ENCODE measurements at regions not wholly inside any gene's neighbourhood (a gene's known extent, or its start where the extent isn't known, plus 50 kb on each side); places are given as distances from the start of the nearest gene placed in this dataset.
A peak's percentile ranks its signal among the peaks of the same experiment; 100 is the strongest.

DNA sequence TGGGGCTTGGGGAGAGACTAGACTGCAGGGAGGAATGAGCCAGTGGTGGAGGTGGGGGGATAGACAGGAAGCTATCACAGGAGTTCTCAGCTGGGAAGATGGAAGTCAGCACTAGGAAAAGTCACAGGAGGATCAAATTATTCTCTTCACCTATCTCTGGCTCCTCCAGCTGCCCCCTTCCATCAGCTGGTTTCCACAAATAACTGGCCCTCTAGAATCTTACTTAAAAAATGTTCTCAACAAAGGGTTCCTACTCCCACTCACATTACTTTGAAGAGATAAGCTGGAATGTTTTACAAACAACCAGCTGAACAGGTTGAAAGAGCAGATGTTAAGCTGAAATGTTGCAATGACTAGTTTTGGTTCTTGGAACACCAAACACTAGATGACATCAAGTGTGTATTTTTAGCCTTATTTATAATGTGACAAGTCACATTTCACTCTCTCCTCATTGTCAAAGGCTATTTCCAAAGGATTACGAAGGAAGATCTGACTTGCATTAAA, 102.7 kb upstream of the AADACL2 start (continued):
- TF ChIP-seq CBX2 (IDR thresholded peaks at IDR 0.05; ENCODE audit: insufficient read depth, low read length, poor library complexity, severe bottlenecking) = no peak
- TF ChIP-seq, protein P1, sequence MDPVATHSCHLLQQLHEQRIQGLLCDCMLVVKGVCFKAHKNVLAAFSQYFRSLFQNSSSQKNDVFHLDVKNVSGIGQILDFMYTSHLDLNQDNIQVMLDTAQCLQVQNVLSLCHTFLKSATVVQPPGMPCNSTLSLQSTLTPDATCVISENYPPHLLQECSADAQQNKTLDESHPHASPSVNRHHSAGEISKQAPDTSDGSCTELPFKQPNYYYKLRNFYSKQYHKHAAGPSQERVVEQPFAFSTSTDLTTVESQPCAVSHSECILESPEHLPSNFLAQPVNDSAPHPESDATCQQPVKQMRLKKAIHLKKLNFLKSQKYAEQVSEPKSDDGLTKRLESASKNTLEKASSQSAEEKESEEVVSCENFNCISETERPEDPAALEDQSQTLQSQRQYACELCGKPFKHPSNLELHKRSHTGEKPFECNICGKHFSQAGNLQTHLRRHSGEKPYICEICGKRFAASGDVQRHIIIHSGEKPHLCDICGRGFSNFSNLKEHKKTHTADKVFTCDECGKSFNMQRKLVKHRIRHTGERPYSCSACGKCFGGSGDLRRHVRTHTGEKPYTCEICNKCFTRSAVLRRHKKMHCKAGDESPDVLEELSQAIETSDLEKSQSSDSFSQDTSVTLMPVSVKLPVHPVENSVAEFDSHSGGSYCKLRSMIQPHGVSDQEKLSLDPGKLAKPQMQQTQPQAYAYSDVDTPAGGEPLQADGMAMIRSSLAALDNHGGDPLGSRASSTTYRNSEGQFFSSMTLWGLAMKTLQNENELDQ (CRISPR knock-in tag; IDR thresholded peaks at IDR 0.05; ENCODE audit: borderline replicate concordance) = no peak
- no peak for TF ChIP-seq ZNF589 (CRISPR knock-in tag; IDR thresholded peaks at IDR 0.05; ENCODE audit: low read depth)
- no peak for TF ChIP-seq ZNF224 (CRISPR knock-in tag; IDR thresholded peaks at IDR 0.05)
- no peak for TF ChIP-seq RB1 (IDR thresholded peaks at IDR 0.05; ENCODE audit: low read depth)
- TF ChIP-seq RUNX1 (IDR thresholded peaks at IDR 0.05; ENCODE audit: low read depth) = no peak
- TF ChIP-seq NFYB (IDR thresholded peaks at IDR 0.05; ENCODE audit: extremely low read depth, insufficient read length) = no peak
- no peak for TF ChIP-seq ZNF174 (CRISPR knock-in tag; IDR thresholded peaks at IDR 0.05)
- no peak for TF ChIP-seq ZC3H4 (CRISPR knock-in tag; IDR thresholded peaks at IDR 0.05; ENCODE audit: borderline replicate concordance)
- TF ChIP-seq CBX8 (IDR thresholded peaks at IDR 0.05; ENCODE audit: borderline replicate concordance, extremely low read depth, low read depth, low read length, poor library complexity, severe bottlenecking) = no peak
- TF ChIP-seq, protein P2, sequence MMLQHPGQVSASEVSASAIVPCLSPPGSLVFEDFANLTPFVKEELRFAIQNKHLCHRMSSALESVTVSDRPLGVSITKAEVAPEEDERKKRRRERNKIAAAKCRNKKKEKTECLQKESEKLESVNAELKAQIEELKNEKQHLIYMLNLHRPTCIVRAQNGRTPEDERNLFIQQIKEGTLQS (IDR thresholded peaks at IDR 0.05) = peak; percentile 85
- TF ChIP-seq, protein P2 (CRISPR knock-in tag; conservative IDR thresholded peaks at IDR 0.05) = no peak
- no peak for TF ChIP-seq HDAC2 (IDR thresholded peaks at IDR 0.05)
- no peak for TF ChIP-seq ZNF57 (CRISPR knock-in tag; IDR thresholded peaks at IDR 0.05)
- TF ChIP-seq NUFIP1 (IDR thresholded peaks at IDR 0.05; ENCODE audit: partially characterized antibody) = no peak
- TF ChIP-seq ELF2 (CRISPR knock-in tag; IDR thresholded peaks at IDR 0.05) = no peak
- TF ChIP-seq ILF3 (IDR thresholded peaks at IDR 0.05; ENCODE audit: borderline replicate concordance) = no peak
- no peak for TF ChIP-seq FOXA3 (CRISPR knock-in tag; conservative IDR thresholded peaks at IDR 0.05 in 1 of 2, IDR thresholded peaks at IDR 0.05 in 1 of 2)
- 0 out of 2 replicates have a peak, but pooled peaks have one; percentile 17 for TF ChIP-seq EHMT2 (IDR thresholded peaks at IDR 0.05)
- TF ChIP-seq POLR2G (IDR thresholded peaks at IDR 0.05; ENCODE audit: low read depth, low read length) = no peak
- no peak for TF ChIP-seq HLTF (IDR thresholded peaks at IDR 0.05)
- TF ChIP-seq ZNF274 (IDR thresholded peaks at IDR 0.05; ENCODE audit: borderline replicate concordance, low read depth, low read length) = no peak
- TF ChIP-seq EP300 (IDR thresholded peaks at IDR 0.05; ENCODE audit: low read length) = peak; percentile 74
- TF ChIP-seq, protein P3, sequence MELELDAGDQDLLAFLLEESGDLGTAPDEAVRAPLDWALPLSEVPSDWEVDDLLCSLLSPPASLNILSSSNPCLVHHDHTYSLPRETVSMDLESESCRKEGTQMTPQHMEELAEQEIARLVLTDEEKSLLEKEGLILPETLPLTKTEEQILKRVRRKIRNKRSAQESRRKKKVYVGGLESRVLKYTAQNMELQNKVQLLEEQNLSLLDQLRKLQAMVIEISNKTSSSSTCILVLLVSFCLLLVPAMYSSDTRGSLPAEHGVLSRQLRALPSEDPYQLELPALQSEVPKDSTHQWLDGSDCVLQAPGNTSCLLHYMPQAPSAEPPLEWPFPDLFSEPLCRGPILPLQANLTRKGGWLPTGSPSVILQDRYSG (tag; conservative IDR thresholded peaks at IDR 0.05; ENCODE audit: low read depth) = no peak
